HUES64 (cell line): ENCODE measurements at regions not wholly inside any gene's neighbourhood (a gene's known extent, or its start where the extent isn't known, plus 50 kb on each side); places are given as distances from the start of the nearest gene placed in this dataset.

ENCODE experiments used
- H3K27ac ChIP-seq: 2 replicates; pipeline ENCODE4 v1.7.0; 2013; ENCODE audit warnings: low read depth, low read length, inconsistent platforms
- H3K27me3 ChIP-seq: 2 replicates; pipeline ENCODE4 v1.6.1; 2013; ENCODE audit warnings: mild to moderate bottlenecking, low read length; ENCODE audit not compliant: insufficient read depth
- H3K36me3 ChIP-seq: 2 replicates; pipeline ENCODE4 v1.6.1; 2013; ENCODE audit warnings: mild to moderate bottlenecking, low read length; ENCODE audit not compliant: insufficient read depth
- H3K4me1 ChIP-seq: 2 replicates; pipeline ENCODE4 v1.6.1; 2013; ENCODE audit warnings: mild to moderate bottlenecking, low read length, moderate library complexity; ENCODE audit not compliant: insufficient read depth
- H3K4me3 ChIP-seq: 2 replicates; pipeline ENCODE4 v1.5.1; 2013; ENCODE audit warnings: mild to moderate bottlenecking, low read length, moderate library complexity
- H3K9ac ChIP-seq: 2 replicates; pipeline ENCODE4 v1.6.1; 2013; ENCODE audit warnings: mild to moderate bottlenecking, low read depth, low read length
- H3K9me3 ChIP-seq: 2 replicates; pipeline ENCODE4 v1.6.1; 2013; ENCODE audit warnings: low read depth, low read length; ENCODE audit not compliant: insufficient read depth
- WGBS: fragments of 150-250, 120-280 bp; methylation state at CpG from one replicate; pipeline ENCODE4 v1.1.7; 2013; ENCODE audit warnings: missing lambda C conversion rate; 5-methylcytosine and 5-hydroxymethylcytosine counted together

DNA sequence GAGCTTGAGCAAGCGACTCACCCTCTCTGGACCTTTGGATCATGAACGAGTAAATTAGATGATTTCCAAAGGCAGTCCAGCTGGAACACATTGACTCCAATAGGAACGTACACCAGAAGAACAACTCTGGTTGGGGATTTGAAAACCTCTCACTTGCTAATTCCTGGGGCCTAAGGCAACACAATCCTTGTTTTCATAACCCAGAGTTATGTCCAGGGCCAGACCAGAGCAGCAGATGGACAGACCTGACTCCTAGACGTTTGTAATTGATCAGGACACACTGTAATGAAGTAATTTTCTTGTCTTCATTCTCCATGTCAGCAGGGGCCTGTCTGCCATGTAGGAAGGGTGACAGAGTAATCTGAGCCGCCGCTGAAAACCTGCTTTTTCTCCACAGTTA lies 283.9 kb downstream of the IDS start:
- Histone ChIP-seq H3K4me1 (no peaks in the 10 kb centered on the region), H3K9ac (no peak overlapping the region), H3K27ac (no peak overlapping the region), H3K9me3 (no peaks in the 10 kb centered on the region), H3K4me3 (no peak overlapping the region), H3K36me3 (no peaks in the 10 kb centered on the region), H3K27me3 (no peaks in the 10 kb centered on the region)
- WGBS = 60% methylated on average over 6 of the region's 6 CpGs

GRCh38 chrX:149213264-149213663 lies 291.8 kb downstream of the IDS start:
- Histone ChIP-seq H3K4me1 (no peaks in the 10 kb centered on the region), H3K4me3 (no peak overlapping the region), H3K36me3 (no peaks in the 10 kb centered on the region), H3K27me3 (no peaks in the 10 kb centered on the region), H3K9ac (no peak overlapping the region), H3K27ac (no peak overlapping the region), H3K9me3 (no peaks in the 10 kb centered on the region)
- no CpG with 5 or more reads among the region's 1 CpG for WGBS

DNA sequence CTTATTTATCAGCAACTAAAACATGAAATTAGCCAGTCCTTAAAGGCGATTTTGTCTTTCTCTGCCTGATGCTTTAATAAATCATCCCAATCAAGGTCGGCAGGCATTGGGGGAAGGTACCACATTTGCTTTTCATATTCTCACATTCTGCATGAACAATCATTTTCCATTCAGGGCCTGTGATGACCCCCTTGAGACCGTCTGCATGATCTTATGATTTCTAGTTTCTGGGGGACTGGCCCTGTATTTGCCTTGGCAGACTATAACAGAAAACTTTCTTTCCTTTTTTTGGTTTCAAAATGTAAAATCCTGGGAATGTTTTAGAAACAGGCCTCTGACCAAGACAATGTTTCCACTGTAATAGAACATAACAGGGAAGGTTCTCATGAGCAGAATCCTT lies 296.8 kb downstream of the IDS start:
- Histone ChIP-seq H3K9me3 (no peaks in the 10 kb centered on the region), H3K36me3 (no peaks in the 10 kb centered on the region), H3K4me3 (no peak overlapping the region), H3K4me1 (no peaks in the 10 kb centered on the region), H3K27ac (no peak overlapping the region), H3K9ac (no peak overlapping the region), H3K27me3 (no peaks in the 10 kb centered on the region)
- WGBS = 90% methylated on average over 3 of the region's 3 CpGs

- Histone ChIP-seq H3K36me3 (no peaks in the 10 kb centered on the region), H3K27ac (no peak overlapping the region)
- 100% methylated on average over 3 of the region's 3 CpGs for WGBS
Measured at GRCh38 chrX:149207518-149207917, 297.6 kb downstream of the IDS start.

GRCh38 chrX:149205937-149206336 lies 299.2 kb downstream of the IDS start:
- no peaks in the 10 kb centered on the region for H3K36me3 ChIP-seq
- H3K4me3 ChIP-seq = no peak overlapping the region
- WGBS = 80% methylated on average over 1 of the region's 1 CpG
- no peak overlapping the region for H3K9ac ChIP-seq
- H3K4me1 ChIP-seq = no peaks in the 10 kb centered on the region
- no peaks in the 10 kb centered on the region for H3K27me3 ChIP-seq
- no peaks in the 10 kb centered on the region for H3K9me3 ChIP-seq
- H3K27ac ChIP-seq = no peak overlapping the region

More at GRCh38 chrX:149207518-149207917, 297.6 kb downstream of the IDS start:
- no peak overlapping the region for H3K4me3 ChIP-seq
- H3K9ac ChIP-seq = no peak overlapping the region
- no peaks in the 10 kb centered on the region for H3K4me1 ChIP-seq
- H3K27me3 ChIP-seq = no peaks in the 10 kb centered on the region
- no peaks in the 10 kb centered on the region for H3K9me3 ChIP-seq

DNA sequence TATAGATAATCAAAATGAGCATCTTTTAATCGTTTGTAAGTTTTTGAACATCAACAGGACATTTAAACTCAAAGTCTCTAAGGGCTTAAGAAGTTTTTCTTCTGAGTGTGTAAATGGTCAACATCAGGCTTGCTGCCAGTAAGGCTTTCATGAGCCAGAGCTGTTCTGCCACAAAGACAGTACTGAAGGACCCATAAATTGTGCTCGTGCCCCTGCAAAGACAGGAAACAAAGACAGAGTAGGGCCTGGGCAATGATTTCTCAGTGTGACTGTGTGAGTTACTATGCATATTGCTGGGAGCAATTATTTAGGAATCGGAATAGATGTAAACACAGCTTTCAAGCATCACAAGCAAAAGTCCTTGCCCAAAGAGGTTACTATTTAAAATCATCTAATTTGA lies 300.0 kb downstream of the IDS start:
- Histone ChIP-seq H3K9me3 (no peaks in the 10 kb centered on the region), H3K4me1 (no peaks in the 10 kb centered on the region), H3K27me3 (no peaks in the 10 kb centered on the region), H3K36me3 (no peaks in the 10 kb centered on the region), H3K4me3 (no peak overlapping the region), H3K9ac (no peak overlapping the region), H3K27ac (no peak overlapping the region)
- WGBS = 83% methylated on average over 1 of the region's 3 CpGs

DNA sequence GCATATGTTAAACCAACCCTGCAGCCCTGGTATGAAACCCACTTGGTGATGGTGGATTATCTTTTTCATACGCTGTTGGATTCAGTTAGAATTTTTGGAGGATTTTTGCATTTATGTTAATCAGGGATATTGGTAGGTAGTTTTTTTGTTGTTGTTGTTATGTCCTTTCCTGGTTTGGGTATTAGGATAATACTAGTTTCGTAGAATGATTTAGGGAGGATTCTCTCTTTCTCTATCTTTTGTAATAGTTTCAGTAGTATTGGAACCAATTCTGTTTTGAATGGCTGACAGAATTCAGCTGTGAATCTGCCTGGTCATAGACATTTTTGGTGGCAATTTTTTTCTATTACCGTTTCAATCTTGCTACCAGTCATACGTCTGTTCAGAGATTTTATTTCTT lies 305.4 kb downstream of the IDS start:
- Histone ChIP-seq H3K27ac (no peak overlapping the region), H3K27me3 (no peaks in the 10 kb centered on the region), H3K4me3 (no peak overlapping the region), H3K9ac (no peak overlapping the region), H3K9me3 (no peaks in the 10 kb centered on the region), H3K4me1 (no peaks in the 10 kb centered on the region), H3K36me3 (no peaks in the 10 kb centered on the region)
- 96% methylated on average over 3 of the region's 4 CpGs for WGBS

GRCh38 chrX:149198980-149199732 lies 305.9 kb downstream of the IDS start:
- no peak overlapping the region for H3K27ac ChIP-seq
- no peak overlapping the region for H3K4me3 ChIP-seq
- no peaks in the 10 kb centered on the region for H3K4me1 ChIP-seq
- WGBS = 94% methylated on average over 11 of the region's 11 CpGs
- H3K27me3 ChIP-seq = no peaks in the 10 kb centered on the region
- no peaks in the 10 kb centered on the region for H3K36me3 ChIP-seq
- H3K9ac ChIP-seq = no peak overlapping the region
- no peaks in the 10 kb centered on the region for H3K9me3 ChIP-seq

- no peak overlapping the region for H3K9ac ChIP-seq
- no peak overlapping the region for H3K4me3 ChIP-seq
- WGBS = 100% methylated on average over 1 of the region's 2 CpGs
- H3K27ac ChIP-seq = no peak overlapping the region
- no peaks in the 10 kb centered on the region for H3K36me3 ChIP-seq
- no peaks in the 10 kb centered on the region for H3K9me3 ChIP-seq
- no peaks in the 10 kb centered on the region for H3K27me3 ChIP-seq
- H3K4me1 ChIP-seq = no peaks in the 10 kb centered on the region
Measured at GRCh38 chrX:149185087-149185486, 320.0 kb downstream of the IDS start.

DNA sequence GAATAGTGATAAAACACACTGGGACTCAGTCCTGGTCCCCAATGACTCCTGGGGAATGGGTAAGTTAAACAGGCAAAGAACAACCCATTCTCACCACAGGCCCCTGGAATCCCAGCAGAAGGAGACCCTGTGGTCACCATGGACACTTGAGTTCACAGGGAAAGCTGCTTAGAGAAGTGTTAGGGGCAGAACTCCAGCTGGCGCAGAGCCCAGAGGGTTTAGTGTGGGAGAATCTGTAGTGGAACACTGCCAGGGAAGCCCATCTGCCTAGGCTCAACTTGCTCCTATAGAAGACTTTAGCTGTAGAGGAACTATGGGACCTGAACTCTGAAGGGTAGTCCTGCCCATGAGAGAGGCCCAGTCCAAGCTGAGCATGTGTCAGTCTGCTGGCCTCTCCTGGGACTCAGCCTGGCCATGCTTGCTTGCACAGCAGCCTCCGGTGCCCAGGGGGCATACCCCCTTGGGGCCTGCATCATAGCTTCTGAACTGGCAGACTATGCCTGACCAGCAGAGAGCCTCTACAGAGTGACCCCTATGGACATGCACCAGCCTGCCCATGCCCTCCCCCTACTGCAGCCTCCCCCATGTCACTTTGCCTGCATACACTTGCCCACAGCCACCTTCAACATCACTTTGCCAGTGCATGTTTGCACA lies 343.5 kb downstream of the IDS start:
- Histone ChIP-seq H3K9me3 (no peaks in the 10 kb centered on the region), H3K36me3 (no peaks in the 10 kb centered on the region), H3K4me1 (no peaks in the 10 kb centered on the region), H3K27me3 (no peaks in the 10 kb centered on the region), H3K4me3 (no peak overlapping the region), H3K27ac (no peak overlapping the region), H3K9ac (no peak overlapping the region)
- WGBS = 91% methylated on average over 2 of the region's 2 CpGs

DNA sequence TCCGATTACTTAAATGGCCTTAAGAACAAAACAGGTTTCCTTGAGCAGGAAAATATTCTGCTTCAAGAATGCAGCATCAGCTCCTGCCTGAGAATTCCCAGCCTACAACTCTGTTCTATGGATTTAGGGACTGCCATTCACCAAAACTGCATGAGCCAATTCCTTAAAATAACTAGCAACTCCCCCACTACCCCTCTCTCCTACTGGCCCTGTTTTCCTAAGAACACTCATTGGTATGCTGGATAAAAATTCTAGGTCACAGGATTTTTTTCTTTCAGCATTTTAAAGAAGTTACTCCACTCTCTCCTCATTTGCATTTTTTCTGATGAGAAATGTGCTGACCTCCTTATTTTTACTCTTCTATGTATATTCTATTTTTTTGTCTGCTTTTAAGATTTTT lies 347.1 kb downstream of the IDS start:
- H3K4me3 ChIP-seq = no peak overlapping the region
- H3K9ac ChIP-seq = no peak overlapping the region
- no peak overlapping the region for H3K27ac ChIP-seq
- WGBS = 92% methylated on average over 1 of the region's 1 CpG
- no peaks in the 10 kb centered on the region for H3K9me3 ChIP-seq
- no peaks in the 10 kb centered on the region for H3K27me3 ChIP-seq
- no peaks in the 10 kb centered on the region for H3K36me3 ChIP-seq
- no peaks in the 10 kb centered on the region for H3K4me1 ChIP-seq
